ENCODE measurements at regions not wholly inside any gene's neighbourhood (a gene's known extent, or its start where the extent isn't known, plus 50 kb on each side); places are given as distances from the start of the nearest gene placed in this dataset.

- Histone ChIP-seq H3K9ac (ENCODE audit: insufficient read depth, low read depth, low read length) (no peak overlapping the region), H3K27me3 (ENCODE audit: control insufficient read depth in 1 of 2, insufficient read depth in 2 of 2, low read length in 2 of 2) (peaks cover 17 to 91% of the 10 kb centered on the region in 2 experiments), H4K20me1 (ENCODE audit: insufficient read depth, low read length) (no peaks in the 10 kb centered on the region), H2AFZ (ENCODE audit: low read length) (no peak overlapping the region), H3K9me3 (ENCODE audit: low read length) (no peaks in the 10 kb centered on the region), H3K27ac (ENCODE audit: extremely low read length, insufficient read depth, low read length) (no peak overlapping the region), H3K36me3 (replicated peaks in 1 of 2; ENCODE audit: control insufficient read depth in 1 of 2, insufficient read depth in 2 of 2, low read length in 2 of 2) (no peaks in the 10 kb centered on the region), H3K79me2 (ENCODE audit: insufficient read depth, low read length) (no peaks in the 10 kb centered on the region), H3K4me3 (replicated peaks in 1 of 3; ENCODE audit: insufficient read depth in 1 of 3, low read depth in 2 of 3, low read length in 3 of 3) (no peak overlapping the region), H3K4me2 (ENCODE audit: low read depth, low read length) (no peak overlapping the region), H3K4me1 (ENCODE audit: insufficient read depth, low read length) (no peaks in the 10 kb centered on the region)
- intact Hi-C loops (cut with micrococcal nuclease; ENCODE audit: unreplicated experiment) = loop anchor here (5.0 kb wide), 1 partner anchor 1158 kb away; no protein-coding TSS in a partner anchor
- WGBS (ENCODE audit: low lambda C conversion rate) = 11% methylated on average over 8 of the region's 8 CpGs
- TF ChIP-seq FOXO1 (CRISPR knock-in tag; IDR thresholded peaks at IDR 0.05) (no peak), NCOA1 (CRISPR knock-in tag; IDR thresholded peaks at IDR 0.05) (no peak), FUBP1 (CRISPR knock-in tag; IDR thresholded peaks at IDR 0.05; ENCODE audit: borderline replicate concordance) (no peak), HOMEZ (CRISPR knock-in tag; IDR thresholded peaks at IDR 0.05; ENCODE audit: low read depth) (no peak), ZNF335 (CRISPR knock-in tag; IDR thresholded peaks at IDR 0.05) (no peak), FOXJ3 (CRISPR knock-in tag; IDR thresholded peaks at IDR 0.05; ENCODE audit: borderline replicate concordance) (no peak), XBP1 (CRISPR knock-in tag; IDR thresholded peaks at IDR 0.05) (no peak), ZKSCAN1 (IDR thresholded peaks at IDR 0.05; ENCODE audit: low read length) (no peak), HOXA5 (CRISPR knock-in tag; IDR thresholded peaks at IDR 0.05) (no peak)
- ATAC-seq (no peak), FAIRE-seq (no peak), DNase-seq (ENCODE audit: low spot score) (no peak)
- ChIA-PET POLR2A (no interaction called here), CTCF (ENCODE audit: low intra/inter-chr PET ratio, low total read pairs) (no interaction called here)
- BruUV-seq (replicated peaks) = no TSS peak
- in situ Hi-C loops (cut with HindIII; ENCODE audit: extremely low pct_ligation_motif_present, low pct_unique_long_range_greater_than_20kb) = no loop called here
These were observed 77.6 kb downstream of the TMEM18 start for GRCh38 chr2:599601-600000.

All from HepG2 (cell line).